CD4-positive, alpha-beta T cell (primary cell): ENCODE measurements at regions not wholly inside any gene's neighbourhood (a gene's known extent, or its start where the extent isn't known, plus 50 kb on each side); places are given as distances from the start of the nearest gene placed in this dataset.

Experiments
- ATAC-seq: fragments of 200-7000 bp; cut with Tn5 transposase; one replicate; pipeline ENCODE4 v1.10.0; 2022; ENCODE audit warnings: mild to moderate bottlenecking; ENCODE audit not compliant: poor library complexity
- CTCF ChIA-PET: fragments of 350-600 bp; sonication (Branson Sonifier 250); formaldehyde crosslinking; loops from one replicate; lab custom pipeline; 2021; ENCODE audit warnings: antibody characterized with exemption, inconsistent platforms; lab: Charles Lee
- POLR2A ChIA-PET: fragments of 350-600 bp; sonication (Branson Sonifier 250); formaldehyde crosslinking; loops from one replicate; lab custom pipeline; 2021; ENCODE audit warnings: antibody characterized with exemption, inconsistent platforms; lab: Charles Lee
- DNase-seq, 14 experiments: peaks; one replicate each; pipeline ENCODE4 v3.0.0-alpha.2; 2013 to 2020; ENCODE audit warnings: mixed read lengths in 2 of 14
- H3K27ac ChIP-seq, 2 donors: one replicate each; pipeline versions ENCODE4 v1.5.1 to v1.7.0; 2013; ENCODE audit warnings: low read length in 2 of 2, low read depth in 1 of 2, mild to moderate bottlenecking in 1 of 2
- H3K27me3 ChIP-seq, 2 experiments: 1 replicate in 1 of 2; 2 replicates in 1 of 2; pipeline versions ENCODE4 v1.6.1 to v1.7.0; 2013; ENCODE audit warnings: low read length in 2 of 2, control low read depth in 1 of 2, mild to moderate bottlenecking in 1 of 2, moderate library complexity in 1 of 2; ENCODE audit not compliant: insufficient read depth in 2 of 2, control insufficient read depth in 1 of 2
- H3K36me3 ChIP-seq: one replicate; pipeline ENCODE4 v1.6.1; 2013; ENCODE audit warnings: low read length, control low read depth; ENCODE audit not compliant: insufficient read depth
- H3K4me1 ChIP-seq: one replicate; pipeline ENCODE4 v1.6.1; 2013; ENCODE audit warnings: low read length, control low read depth; ENCODE audit not compliant: insufficient read depth
- H3K4me3 ChIP-seq: one replicate; pipeline ENCODE4 v1.5.1; 2013; ENCODE audit warnings: mild to moderate bottlenecking, low read length, moderate library complexity
- H3K9me3 ChIP-seq, 2 experiments: 1 replicate in 1 of 2; 2 replicates in 1 of 2; pipeline versions ENCODE4 v1.6.1 to v1.7.0; 2013; ENCODE audit warnings: low read length in 2 of 2, mild to moderate bottlenecking in 2 of 2, control low read depth in 1 of 2, moderate library complexity in 1 of 2; ENCODE audit not compliant: control insufficient read depth in 1 of 2, insufficient read depth in 1 of 2
- H3K27ac Mint-ChIP-seq: one replicate; pipeline ENCODE4 v1.8.0; 2020; ENCODE audit warnings: mixed read lengths
- H3K27me3 Mint-ChIP-seq: one replicate; pipeline ENCODE4 v1.8.0; 2021; ENCODE audit warnings: mixed read lengths
- H3K36me3 Mint-ChIP-seq: one replicate; pipeline ENCODE4 v1.8.0; 2021; ENCODE audit warnings: low read depth, mixed read lengths
- H3K4me1 Mint-ChIP-seq: one replicate; pipeline ENCODE4 v1.8.0; 2021; ENCODE audit warnings: low read depth, mixed read lengths
- H3K4me3 Mint-ChIP-seq: one replicate; pipeline ENCODE4 v1.8.0; 2020; ENCODE audit warnings: mild to moderate bottlenecking, mixed read lengths
- H3K9me3 Mint-ChIP-seq: one replicate; pipeline ENCODE4 v1.8.0; 2020; ENCODE audit warnings: mixed read lengths
- CTCF ChIP-seq: fragments of 200-600 bp; IDR thresholded peaks from one replicate; pipeline ENCODE4 v1.8.0; 2022; ENCODE audit warnings: antibody characterized with exemption, mild to moderate bottlenecking
- intact Hi-C, 2 experiments: fragments of 100-400 bp; cut with DNase I in 1 of 2; cut with micrococcal nuclease in 1 of 2; formaldehyde crosslinking; loops; one replicate each; pipeline versions ENCODE4 v1.15.1 to v1.9.0; 2023 to 2025; cut with DNase I, micrococcal nuclease

- no peaks in the 10 kb centered on the region for H3K9me3 Mint-ChIP-seq
- no peak overlapping the region for H3K4me3 Mint-ChIP-seq
- H3K4me3 ChIP-seq = no peak overlapping the region
- no peaks in the 10 kb centered on the region for H3K4me1 ChIP-seq
- DNase-seq (no peak), ATAC-seq (no peak)
- no peaks in the 10 kb centered on the region for H3K4me1 Mint-ChIP-seq
- peaks cover 0 to 4% of the 10 kb centered on the region in 2 experiments for H3K9me3 ChIP-seq
- CTCF ChIA-PET = no interaction called here
- no peak overlapping the region for H3K27ac ChIP-seq
- intact Hi-C loops = no loop called here
- H3K36me3 Mint-ChIP-seq = no peaks in the 10 kb centered on the region
- H3K27ac Mint-ChIP-seq = no peak overlapping the region
- POLR2A ChIA-PET = no interaction called here
- no peak for TF ChIP-seq CTCF
- no peaks in the 10 kb centered on the region for H3K27me3 ChIP-seq
- H3K36me3 ChIP-seq = no peaks in the 10 kb centered on the region
- H3K27me3 Mint-ChIP-seq = no peaks in the 10 kb centered on the region
These were observed 444.0 kb downstream of the FIGN start for GRCh38 chr2:163291790-163292189.

- POLR2A ChIA-PET = no interaction called here
- no peak overlapping the region for H3K4me3 ChIP-seq
- Mint-ChIP-seq H3K9me3 (peaks cover 5% of the 10 kb centered on the region), H3K27ac (no peak overlapping the region), H3K36me3 (no peaks in the 10 kb centered on the region), H3K4me1 (no peaks in the 10 kb centered on the region), H3K27me3 (no peaks in the 10 kb centered on the region), H3K4me3 (no peak overlapping the region)
- ATAC-seq (no peak), DNase-seq (no peak)
- no peaks in the 10 kb centered on the region for H3K4me1 ChIP-seq
- no peaks in the 10 kb centered on the region for H3K27me3 ChIP-seq
- H3K36me3 ChIP-seq = no peaks in the 10 kb centered on the region
- peaks cover 0 to 4% of the 10 kb centered on the region in 2 experiments for H3K9me3 ChIP-seq
- intact Hi-C loops = no loop called here
- no peak for TF ChIP-seq CTCF
- H3K27ac ChIP-seq = no peak overlapping the region
- CTCF ChIA-PET = no interaction called here
These were observed 443.1 kb upstream of the KCNH7 start for GRCh38 chr2:163281717-163282116.

GRCh38 chr2:163269374-163270021 is 430.9 kb upstream of the KCNH7 start:
- no peaks in the 10 kb centered on the region for H3K36me3 Mint-ChIP-seq
- H3K27ac Mint-ChIP-seq = no peak overlapping the region

More at GRCh38 chr2:163269374-163270021, 430.9 kb upstream of the KCNH7 start:
- DNase-seq (no peak), ATAC-seq (no peak)
- Histone ChIP-seq H3K36me3 (no peaks in the 10 kb centered on the region), H3K4me1 (no peaks in the 10 kb centered on the region), H3K4me3 (no peak overlapping the region), H3K27ac (no peak overlapping the region), H3K9me3 (peaks cover 13 to 19% of the 10 kb centered on the region in 2 experiments), H3K27me3 (no peaks in the 10 kb centered on the region)
- intact Hi-C loops = no loop called here
- ChIA-PET POLR2A (no interaction called here), CTCF (no interaction called here)
- H3K9me3 Mint-ChIP-seq = peaks cover 15% of the 10 kb centered on the region
- H3K27me3 Mint-ChIP-seq = no peaks in the 10 kb centered on the region
- H3K4me3 Mint-ChIP-seq = no peak overlapping the region
- no peaks in the 10 kb centered on the region for H3K4me1 Mint-ChIP-seq
- TF ChIP-seq CTCF = no peak
